Endothelial cell of umbilical vein (primary cell): ENCODE measurements at regions not wholly inside any gene's neighbourhood (a gene's known extent, or its start where the extent isn't known, plus 50 kb on each side); places are given as distances from the start of the nearest gene placed in this dataset.

ENCODE experiments used
- BruUV-seq: library from RNA; stranded (reverse); fragments of 400-500 nt; replicated peaks from 2 replicates; lab custom pipeline; 2021; lab: Mats Ljungman, UMichigan
- CTCF ChIA-PET: fragments of 300-600, 350-600 bp; sonication (Branson Sonifier 250); formaldehyde crosslinking; loops from one replicate; lab custom pipeline; 2021; ENCODE audit warnings: antibody characterized with exemption, inconsistent platforms; lab: Charles Lee
- POLR2A ChIA-PET: fragments of 300-600, 350-600 bp; sonication (Branson Sonifier 250); formaldehyde crosslinking; loops from one replicate; lab custom pipeline; 2021; ENCODE audit warnings: antibody characterized with exemption, inconsistent platforms; lab: Charles Lee
- DNase-seq: peaks from one replicate; pipeline ENCODE4 v3.0.0-alpha.2; 2011; ENCODE audit warnings: low read depth, low spot score
- FAIRE-seq: peaks from 2 replicates; lab custom pipeline; 2011; peaks lifted over from hg19 to GRCh38; lab: Jason Lieb, UNC
- H2AFZ ChIP-seq: 2 replicates; pipeline ENCODE4 v1.6.0; 2012; ENCODE audit warnings: low read depth, low read length, control low read depth, inconsistent platforms
- H3K27ac ChIP-seq: 2 replicates; pipeline ENCODE4 v1.5.1; 2011; ENCODE audit warnings: low read depth, mild to moderate bottlenecking, control low read depth, low read length, moderate library complexity; ENCODE audit not compliant: insufficient read depth
- H3K27me3 ChIP-seq, 2 experiments: 2 replicates each; pipeline versions ENCODE4 v1.6.0 to v1.6.1; 2011; ENCODE audit warnings: low read length in 2 of 2, mixed read lengths in 1 of 2; ENCODE audit not compliant: control insufficient read depth in 2 of 2, insufficient read depth in 2 of 2
- H3K36me3 ChIP-seq, 2 experiments: 2 replicates in 1 of 2; 3 replicates in 1 of 2; pipeline ENCODE4 v1.5.1; 2011; ENCODE audit warnings: low read length in 2 of 2, mild to moderate bottlenecking in 1 of 2, moderate library complexity in 1 of 2; ENCODE audit not compliant: control insufficient read depth in 2 of 2, insufficient read depth in 2 of 2; ENCODE audit errors: extremely low read depth in 1 of 2
- H3K4me1 ChIP-seq: 3 replicates; pipeline ENCODE4 v1.5.1; 2011; ENCODE audit warnings: mild to moderate bottlenecking, low read length; ENCODE audit not compliant: control insufficient read depth, insufficient read depth; ENCODE audit errors: extremely low read depth
- H3K4me2 ChIP-seq: 2 replicates; pipeline ENCODE4 v1.6.1; 2011; ENCODE audit warnings: low read length, control low read depth, mixed read lengths; ENCODE audit not compliant: insufficient read depth
- H3K4me3 ChIP-seq, 3 experiments: fragments of 200-600 bp in 1 of 3; sonication (generic), shearing (Covaris generic) in 1 of 3; replicated peaks in 1 of 3; 2 replicates each; pipeline ENCODE4 v1.5.1; 2011 to 2016; ENCODE audit warnings: control low read depth in 3 of 3, low read length in 3 of 3, mild to moderate bottlenecking in 2 of 3, inconsistent platforms in 1 of 3, low read depth in 1 of 3, moderate library complexity in 1 of 3; ENCODE audit not compliant: insufficient read depth in 1 of 3
- H3K79me2 ChIP-seq: 2 replicates; pipeline ENCODE4 v1.6.0; 2012; ENCODE audit warnings: low read length, inconsistent platforms; ENCODE audit not compliant: control insufficient read depth, insufficient read depth
- H3K9ac ChIP-seq: replicated peaks from 2 replicates; pipeline ENCODE3; 2011; ENCODE audit warnings: low read length, control low read depth; ENCODE audit not compliant: insufficient read depth; ENCODE audit errors: extremely low read depth
- H3K9me1 ChIP-seq: replicated peaks from 3 replicates; pipeline ENCODE4 v1.6.0; 2011; ENCODE audit warnings: mild to moderate bottlenecking, low read length; ENCODE audit not compliant: control insufficient read depth, insufficient read depth; ENCODE audit errors: extremely low read depth
- H3K9me3 ChIP-seq: replicated peaks from 2 replicates; pipeline ENCODE4 v1.5.1; 2012; ENCODE audit warnings: low read length, inconsistent platforms; ENCODE audit not compliant: control insufficient read depth, insufficient read depth
- H4K20me1 ChIP-seq: replicated peaks from 2 replicates; pipeline ENCODE3; 2011; ENCODE audit warnings: mild to moderate bottlenecking, low read length; ENCODE audit not compliant: control insufficient read depth, insufficient read depth; ENCODE audit errors: extremely low read depth
- CTCF ChIP-seq, 2 donors: IDR thresholded peaks; 1 replicate in 1 of 2; 2 replicates in 1 of 2; pipeline ENCODE4 v1.5.1; 2011; ENCODE audit warnings: low read length in 2 of 2, mild to moderate bottlenecking in 2 of 2, moderate library complexity in 2 of 2, control low read depth in 1 of 2, inconsistent platforms in 1 of 2, low read depth in 1 of 2; ENCODE audit not compliant: insufficient read depth in 1 of 2; ENCODE audit errors: extremely low read depth in 1 of 2
- EZH2 ChIP-seq: IDR thresholded peaks from 2 replicates; pipeline ENCODE4 v1.6.1; 2012; ENCODE audit warnings: borderline replicate concordance, low read depth, mild to moderate bottlenecking, moderate library complexity, low read length, inconsistent platforms; ENCODE audit not compliant: severe bottlenecking
- FOS ChIP-seq: IDR thresholded peaks from 2 replicates; pipeline ENCODE4 v1.6.1; 2011; ENCODE audit warnings: mild to moderate bottlenecking, low read length, moderate library complexity, borderline replicate concordance; ENCODE audit not compliant: insufficient read depth
- GATA2 ChIP-seq: IDR thresholded peaks from 2 replicates; pipeline ENCODE4 v1.7.0; 2011; ENCODE audit warnings: low read depth, mild to moderate bottlenecking, moderate library complexity, mixed read lengths, low read length; ENCODE audit not compliant: insufficient read length, insufficient read depth
- JUN ChIP-seq: IDR thresholded peaks from 2 replicates; pipeline ENCODE4 v1.6.1; 2011; ENCODE audit warnings: borderline replicate concordance, low read depth; ENCODE audit not compliant: insufficient read length, insufficient read depth
- MAX ChIP-seq: IDR thresholded peaks from 2 replicates; pipeline ENCODE4 v1.6.1; 2011; ENCODE audit not compliant: insufficient read depth, insufficient read length
- MYC ChIP-seq: IDR thresholded peaks from one replicate; pipeline ENCODE4 v1.6.1; 2011; ENCODE audit warnings: mild to moderate bottlenecking, low read depth, low read length
- POLR2A ChIP-seq: IDR thresholded peaks from 2 replicates; pipeline ENCODE4 v1.6.1; 2012; ENCODE audit warnings: low read depth, mild to moderate bottlenecking, control low read depth, low read length
- POLR2AphosphoS5 ChIP-seq: IDR thresholded peaks from 2 replicates; pipeline ENCODE4 v1.6.1; 2012; ENCODE audit warnings: low read depth, mild to moderate bottlenecking, control low read depth, low read length, moderate library complexity; ENCODE audit not compliant: insufficient read depth
- dilution Hi-C: fragments of 300-500 bp; cut with MboI; formaldehyde crosslinking; loops from one replicate; pipeline ENCODE4 v1.15.0; 2019; ENCODE audit warnings: low sequenced_read_pairs; ENCODE audit not compliant: extremely low pct_ligation_motif_present
- intact Hi-C: fragments of 100-400 bp; cut with micrococcal nuclease; formaldehyde crosslinking; loops from one replicate; pipeline ENCODE4 v1.10.0; 2022

- no TSS peak for BruUV-seq
- dilution Hi-C loops, result no loop called here
These were observed 254.0 kb upstream of the HTR1E start for GRCh38 chr6:86683132-86683908.

More at GRCh38 chr6:86683132-86683908, 254.0 kb upstream of the HTR1E start:
- no peak overlapping the region for H3K27ac ChIP-seq
- no peak overlapping the region for H2AFZ ChIP-seq
- ChIA-PET CTCF (no interaction called here), POLR2A (no interaction called here)
- no peak for TF ChIP-seq CTCF (IDR thresholded peaks at IDR 0.05; ENCODE audit: extremely low read depth in 1 of 2, insufficient read depth in 1 of 2, low read depth in 1 of 2, low read length in 2 of 2)
- TF ChIP-seq MAX, result no peak
- TF ChIP-seq JUN, result no peak
- TF ChIP-seq POLR2A, result no peak
- no peak for TF ChIP-seq EZH2
- no peak for TF ChIP-seq POLR2AphosphoS5
- TF ChIP-seq GATA2, result no peak
- no peak for TF ChIP-seq FOS
- TF ChIP-seq MYC, result no peak
- no peaks in the 10 kb centered on the region for H3K4me1 ChIP-seq
- intact Hi-C loops, result no loop called here
- H3K79me2 ChIP-seq, result no peaks in the 10 kb centered on the region
- H3K27me3 ChIP-seq, result no peaks in the 10 kb centered on the region
- DNase-seq (no peak), FAIRE-seq (no peak)
- H3K4me2 ChIP-seq, result no peak overlapping the region
- H3K9me1 ChIP-seq, result no peaks in the 10 kb centered on the region
- no peaks in the 10 kb centered on the region for H4K20me1 ChIP-seq
- H3K9me3 ChIP-seq, result no peaks in the 10 kb centered on the region
- H3K9ac ChIP-seq, result no peak overlapping the region
- H3K4me3 ChIP-seq, result no peak overlapping the region
- no peaks in the 10 kb centered on the region for H3K36me3 ChIP-seq
